SHP77 (cell line): ENCODE measurements at regions not wholly inside any gene's neighbourhood (a gene's known extent, or its start where the extent isn't known, plus 50 kb on each side); places are given as distances from the start of the nearest gene placed in this dataset.
"Not testable (repeated sequence)": the region's sequence is repeated elsewhere in the genome, so short reads cannot be mapped to it uniquely, and the experiment has no call there.

Experiments
- DNase-seq, 2 experiments: peaks; one replicate each; lab custom pipeline; 2025; lab: John Stamatoyannopoulos, UW

GRCh38 chr5:90056911-90057705, 352.4 kb downstream of the CETN3 start:
- DNase-seq = no peak

GRCh38 chr5:90055831-90056328, 353.7 kb downstream of the CETN3 start:
- DNase-seq = no peak

GRCh38 chr5:90054612-90055011, 354.9 kb downstream of the CETN3 start:
- DNase-seq = no peak

- no peak for DNase-seq
These were observed 357.8 kb downstream of the CETN3 start for GRCh38 chr5:90051756-90052155.

- no peak for DNase-seq
These were observed 359.5 kb downstream of the CETN3 start for GRCh38 chr5:90050103-90050502.

- no peak for DNase-seq
These were observed 362.4 kb downstream of the CETN3 start for GRCh38 chr5:90047113-90047512.

GRCh38 chr5:90040082-90040481, 369.5 kb downstream of the CETN3 start:
- DNase-seq = not testable (repeated sequence)

- no peak for DNase-seq
These were observed 371.9 kb downstream of the CETN3 start for GRCh38 chr5:90037646-90038045.

- no peak for DNase-seq
These were observed 386.9 kb downstream of the CETN3 start for GRCh38 chr5:90022711-90023053.

- DNase-seq = no peak
These were observed 387.4 kb downstream of the CETN3 start for GRCh38 chr5:90022002-90022710.

- peak; percentile 1 to 9 for DNase-seq
These were observed 388.7 kb downstream of the CETN3 start for GRCh38 chr5:90020575-90021538.

- DNase-seq = no peak
These were observed 392.3 kb downstream of the CETN3 start for GRCh38 chr5:90017239-90017638.

GRCh38 chr5:90015584-90016018, 394.0 kb downstream of the CETN3 start:
- DNase-seq = no peak

GRCh38 chr5:90014420-90014819, 395.1 kb downstream of the CETN3 start:
- DNase-seq = no peak

GRCh38 chr5:90000351-90000750, 409.2 kb downstream of the CETN3 start:
- DNase-seq = no peak

GRCh38 chr5:89998519-89999305, 410.8 kb downstream of the CETN3 start:
- no peak for DNase-seq

GRCh38 chr5:89996890-89997289, 412.7 kb downstream of the CETN3 start:
- DNase-seq = no peak

GRCh38 chr5:89996335-89996734, 413.2 kb downstream of the CETN3 start:
- DNase-seq = no peak

GRCh38 chr5:89994266-89994665, 415.3 kb downstream of the CETN3 start:
- no peak for DNase-seq

- DNase-seq = no peak
These were observed 417.4 kb downstream of the CETN3 start for GRCh38 chr5:89992201-89992600.

GRCh38 chr5:89991592-89991991, 418.0 kb downstream of the CETN3 start:
- DNase-seq = no peak
